ENCODE measurements at regions not wholly inside any gene's neighbourhood (a gene's known extent, or its start where the extent isn't known, plus 50 kb on each side); places are given as distances from the start of the nearest gene placed in this dataset.

GRCh38 chr3:193829781-193830180, 236.8 kb downstream of the OPA1 start:
- no peak for DNase-seq

GRCh38 chr3:193830791-193831191, 237.8 kb downstream of the OPA1 start:
- no peak for DNase-seq

DNA sequence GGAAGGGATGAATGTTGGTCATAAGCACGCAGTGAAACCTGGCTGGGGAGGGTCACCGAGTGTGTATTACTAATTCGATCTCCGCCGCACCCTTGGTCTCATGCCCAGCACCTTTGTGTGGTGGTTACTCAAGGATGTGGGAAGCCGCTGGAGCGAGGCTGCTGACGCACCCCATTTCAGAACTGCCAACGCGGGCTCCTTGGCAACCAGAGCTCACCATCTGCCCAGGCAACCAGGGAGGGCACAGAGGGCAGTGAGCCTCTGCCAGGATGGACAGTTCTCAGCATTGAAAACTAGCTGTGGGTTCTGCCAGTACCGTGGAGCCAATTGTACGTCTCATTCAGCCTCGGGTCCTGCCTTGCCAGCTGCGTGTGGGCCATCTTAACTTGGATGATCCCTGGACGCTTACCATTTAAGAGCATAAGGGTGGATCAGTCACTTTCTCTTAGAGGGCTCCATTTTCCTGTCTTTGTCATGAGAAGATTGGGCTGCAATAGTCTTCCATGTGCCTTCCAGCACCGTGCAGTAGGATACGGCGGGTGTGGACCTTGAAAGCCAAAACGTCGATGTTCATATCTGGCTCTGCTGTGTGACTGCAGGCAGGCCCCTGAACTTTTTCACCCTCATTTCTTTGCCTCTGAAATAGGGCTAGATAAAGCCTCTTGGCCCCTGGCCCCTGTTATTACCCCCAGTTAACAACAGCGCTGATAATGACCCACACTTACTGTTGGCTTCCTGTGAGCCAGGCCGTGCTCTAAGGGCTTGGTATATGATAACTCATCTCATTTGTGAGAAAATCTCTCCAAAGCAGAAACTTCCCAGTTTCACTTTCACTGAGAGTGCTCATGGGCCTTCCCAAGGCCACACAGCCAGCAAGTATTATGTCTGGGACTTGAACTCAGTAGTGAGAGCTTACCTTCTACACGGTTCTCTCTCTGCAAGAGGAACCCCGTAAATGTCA, 238.8 kb downstream of the OPA1 start:
- no peak for DNase-seq

DNA sequence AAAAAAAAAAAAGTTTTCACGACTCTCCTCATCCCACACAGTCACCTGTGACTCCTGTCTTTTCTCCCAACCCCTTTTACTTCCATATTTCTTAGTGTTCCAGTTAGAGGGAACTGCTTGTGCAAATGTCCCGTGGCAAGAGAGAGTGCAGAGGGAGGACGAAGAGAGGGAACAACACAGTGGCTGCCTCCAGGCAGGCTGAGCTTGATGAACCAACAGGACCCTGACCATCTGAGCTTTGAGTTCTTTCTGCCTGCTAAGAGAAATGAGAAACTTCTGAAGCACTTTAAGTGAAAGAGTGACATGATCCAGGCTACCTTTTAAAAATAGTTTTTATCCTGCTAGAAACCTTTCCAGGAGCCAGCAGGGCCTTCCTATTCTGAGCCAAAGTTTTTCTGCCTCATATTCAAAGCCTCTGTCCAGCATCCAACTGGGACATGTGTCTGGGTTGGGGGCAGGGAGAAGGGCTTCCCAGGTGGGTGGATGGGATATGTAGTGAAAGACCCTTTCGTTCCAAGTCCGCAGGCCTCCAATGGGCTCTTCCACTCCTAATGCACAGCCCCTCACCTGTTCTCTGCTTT, 239.9 kb downstream of the OPA1 start:
- no peak for DNase-seq

- no peak for DNase-seq
These were observed 240.6 kb downstream of the OPA1 start for GRCh38 chr3:193833592-193833991.

DNA sequence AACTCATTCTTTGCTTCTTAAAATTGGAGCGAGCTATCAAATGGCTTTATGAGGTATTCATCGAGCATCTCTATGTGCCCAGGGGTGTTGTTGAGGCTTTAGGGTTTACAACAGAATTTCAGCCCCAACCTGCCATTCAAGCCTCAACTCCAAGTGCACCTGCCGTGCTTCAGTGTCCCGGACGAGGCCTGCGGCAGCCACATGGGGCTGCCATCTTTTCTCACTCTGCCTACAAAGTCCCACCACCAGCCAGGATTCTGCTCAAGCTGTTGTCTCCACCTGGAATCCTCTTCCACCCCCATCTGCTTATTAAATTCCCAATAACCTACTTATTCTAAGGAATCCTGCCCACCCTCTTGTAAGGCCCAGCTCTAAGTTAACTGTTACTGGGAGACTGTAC, 242.4 kb downstream of the OPA1 start:
- no peak for DNase-seq

- DNase-seq = no peak
These were observed 243.5 kb downstream of the OPA1 start for GRCh38 chr3:193836511-193836910.

DNA sequence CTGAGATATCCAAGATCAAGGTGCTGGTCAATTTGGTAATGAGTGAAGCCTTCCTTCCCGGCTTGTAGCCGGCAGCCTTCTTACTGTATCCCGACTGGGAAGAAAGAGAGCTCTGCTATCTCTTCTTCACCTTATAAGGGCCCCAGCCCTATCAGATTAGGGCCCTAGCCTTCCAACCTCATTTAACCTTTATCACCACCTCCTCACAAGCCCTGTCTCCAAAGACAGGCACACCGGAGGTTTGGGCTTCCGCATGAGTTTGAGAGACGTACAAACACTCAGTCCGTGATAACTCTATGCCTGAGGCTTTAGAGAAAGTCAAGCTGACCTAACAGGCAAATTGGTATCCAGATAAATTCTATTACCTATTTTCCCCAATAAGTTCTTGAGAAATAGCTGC, 243.9 kb downstream of the OPA1 start:
- no peak for DNase-seq

GRCh38 chr3:193837347-193837827, 244.4 kb downstream of the OPA1 start:
- DNase-seq = no peak

DNA sequence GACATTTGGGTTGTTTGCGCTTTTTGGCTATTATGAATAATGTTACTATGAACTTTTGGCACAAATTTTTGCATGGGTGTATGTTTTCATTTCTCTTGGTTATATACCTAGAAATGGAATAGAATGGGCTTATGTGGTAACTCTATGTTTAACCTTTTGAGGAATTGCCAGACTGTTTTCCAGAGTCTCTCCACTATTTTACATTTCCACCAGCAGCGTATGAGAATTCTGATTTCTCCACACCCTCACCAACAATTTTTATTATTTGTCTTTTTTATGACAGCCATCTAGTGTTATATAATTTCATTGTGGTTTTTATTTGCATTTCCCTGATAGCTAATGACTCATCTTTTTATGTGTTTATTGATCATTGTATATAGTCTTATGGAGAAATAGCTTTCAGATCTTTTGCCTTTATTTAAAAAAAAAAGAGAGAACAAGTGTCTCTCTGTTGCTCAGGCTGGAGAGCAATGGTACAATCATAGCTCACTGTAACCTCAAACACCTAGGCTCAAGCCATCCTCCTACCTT, 247.2 kb downstream of the OPA1 start:
- DNase-seq = no peak

DNA sequence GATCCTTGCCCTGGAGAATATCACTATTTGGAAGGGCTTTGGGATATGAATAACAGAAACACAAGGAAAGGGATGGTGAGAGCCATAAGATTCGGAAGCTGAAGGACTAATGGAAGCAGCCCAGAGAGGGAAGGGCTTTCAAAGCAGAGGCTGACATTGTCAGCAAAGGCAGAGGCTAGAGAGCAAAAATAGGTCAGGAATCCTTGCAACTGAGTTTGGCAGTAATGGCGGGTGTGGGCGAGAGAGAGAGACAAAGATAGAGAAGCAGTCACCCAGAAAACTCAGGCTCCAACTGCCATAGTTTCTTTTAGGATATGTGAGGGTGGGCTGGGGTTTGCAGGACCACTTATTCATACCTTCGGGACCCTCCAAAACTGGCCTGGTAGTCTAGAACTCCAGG, 248.6 kb downstream of the OPA1 start:
- DNase-seq = no peak

DNA sequence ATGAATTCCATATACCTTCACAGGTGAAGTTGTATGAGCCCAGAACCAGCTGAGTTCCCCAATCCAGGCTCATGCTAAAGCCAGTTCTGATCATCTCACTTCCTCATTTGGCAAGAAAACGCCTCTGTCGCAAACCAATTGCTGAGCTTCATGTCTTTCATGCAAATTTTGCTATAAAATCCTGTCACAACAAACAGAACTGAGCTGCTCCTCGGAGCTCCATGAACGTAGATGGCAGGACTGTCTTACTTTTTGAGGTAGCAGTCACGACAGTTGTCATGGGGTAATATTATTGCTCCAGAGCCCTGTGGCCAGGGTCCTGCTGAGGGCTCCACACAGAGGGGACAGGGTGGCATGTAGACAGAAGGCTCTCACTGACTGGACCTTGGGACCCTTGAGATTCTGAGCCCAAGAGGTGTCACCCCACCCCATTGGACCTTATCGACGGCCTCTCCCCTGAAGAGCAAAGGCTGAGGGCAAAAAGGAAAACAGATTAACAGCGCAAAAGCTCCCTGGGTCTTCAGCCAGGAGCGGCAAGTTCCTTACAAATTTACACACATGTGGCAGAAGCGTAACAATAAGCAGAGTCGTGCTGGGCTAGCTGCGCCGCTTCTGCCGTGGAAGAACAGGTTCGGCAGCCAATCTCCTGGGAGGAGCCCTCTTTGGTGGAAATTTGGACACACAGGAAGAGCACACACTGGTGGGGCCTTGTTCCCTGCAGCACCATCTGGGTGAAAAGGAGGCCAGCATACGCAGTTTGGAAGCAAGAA, 249.2 kb downstream of the OPA1 start:
- DNase-seq = no peak

DNA sequence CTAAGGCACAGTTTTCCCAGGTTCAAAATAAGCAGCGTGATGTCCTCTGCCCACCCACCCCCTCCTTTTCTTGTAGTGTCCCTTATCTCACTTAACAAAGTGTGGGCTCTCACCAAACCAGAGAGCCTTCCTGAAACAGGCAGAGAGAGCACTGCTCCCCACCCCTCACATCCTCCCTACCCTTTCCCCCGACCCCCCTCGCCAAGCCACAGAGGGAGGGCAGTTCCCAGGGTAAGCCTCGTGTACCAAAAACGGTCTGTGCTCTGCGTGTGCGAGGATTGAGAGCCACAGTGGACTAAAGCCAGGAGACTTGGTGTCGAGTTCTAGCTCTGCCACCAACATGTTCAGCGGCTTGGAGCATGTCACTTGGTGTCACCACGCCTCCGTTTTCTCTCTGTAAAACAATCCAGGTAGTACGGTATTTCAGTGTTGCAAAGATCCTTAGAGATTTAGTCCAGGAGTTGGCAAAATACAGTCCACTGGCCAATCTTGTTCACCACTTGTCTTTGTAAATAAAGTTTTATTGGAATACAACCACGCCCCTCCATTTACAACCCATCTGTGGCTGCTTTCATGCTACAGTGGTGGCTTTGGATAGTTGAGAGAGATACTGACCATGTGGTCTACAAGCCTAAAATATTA, 249.9 kb downstream of the OPA1 start:
- DNase-seq = no peak

DNA sequence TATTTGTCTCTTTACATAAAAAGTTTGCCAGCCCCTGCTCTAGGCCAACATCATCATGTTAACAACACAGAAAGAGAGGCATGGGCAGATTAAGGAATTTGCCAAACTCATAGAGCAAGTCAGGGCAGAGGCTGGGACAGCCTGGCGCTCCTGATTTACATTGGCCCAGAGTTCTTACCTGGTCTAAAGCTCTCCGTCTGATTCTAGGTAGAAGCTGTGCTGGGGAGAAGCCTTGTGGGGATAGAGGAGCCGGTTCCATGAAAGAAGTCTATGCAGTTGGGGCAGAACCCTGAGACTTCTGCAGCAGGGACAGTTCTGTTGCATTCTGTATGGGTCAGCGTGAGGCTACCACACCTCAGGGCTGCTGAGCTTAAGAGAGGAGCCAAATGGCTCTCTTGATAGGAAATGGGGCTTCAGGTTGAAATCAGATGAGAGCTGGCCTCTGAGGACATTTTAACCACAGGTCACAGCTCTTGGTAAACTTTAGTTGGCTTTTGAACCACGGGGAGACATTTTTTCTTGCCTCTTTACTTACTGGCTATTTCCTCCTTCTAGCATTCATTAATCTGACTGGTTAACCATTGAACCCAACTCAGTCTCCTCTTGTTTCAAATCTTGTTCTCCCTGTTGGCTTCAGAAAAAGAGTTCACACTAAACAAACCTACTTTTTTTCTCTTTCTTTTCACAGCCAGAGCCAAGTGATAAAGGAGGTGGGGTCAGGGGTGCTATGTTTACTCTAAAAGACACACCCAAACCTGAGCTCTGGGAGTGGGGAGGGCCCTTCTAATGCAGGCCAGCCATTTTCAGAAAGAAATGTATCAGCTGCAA, 250.7 kb downstream of the OPA1 start:
- DNase-seq = no peak

GRCh38 chr3:193844472-193844871, 251.5 kb downstream of the OPA1 start:
- DNase-seq = no peak

- no peak for DNase-seq
These were observed 252.1 kb downstream of the OPA1 start for GRCh38 chr3:193845144-193845543.

- no peak for DNase-seq
These were observed 253.6 kb downstream of the OPA1 start for GRCh38 chr3:193846569-193846968.

DNA sequence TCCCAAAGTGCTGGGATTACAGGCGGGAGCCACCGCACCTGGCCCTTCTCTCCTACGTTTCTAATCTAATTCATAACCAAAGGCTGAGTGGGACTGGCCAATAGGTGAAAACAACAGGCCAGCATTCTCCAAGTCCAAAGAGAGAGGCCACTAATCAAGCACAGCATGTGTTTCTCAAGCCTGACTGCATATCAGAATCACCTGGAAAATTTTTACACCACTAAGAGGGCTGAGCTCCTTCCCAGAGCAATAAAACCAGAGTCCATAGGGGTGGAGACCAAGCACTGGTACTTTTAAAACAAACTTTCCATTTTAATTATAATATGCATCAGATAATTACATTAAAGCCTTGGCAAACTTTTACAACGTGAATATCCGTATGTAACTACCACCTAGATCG, 254.4 kb downstream of the OPA1 start:
- DNase-seq = no peak

DNA sequence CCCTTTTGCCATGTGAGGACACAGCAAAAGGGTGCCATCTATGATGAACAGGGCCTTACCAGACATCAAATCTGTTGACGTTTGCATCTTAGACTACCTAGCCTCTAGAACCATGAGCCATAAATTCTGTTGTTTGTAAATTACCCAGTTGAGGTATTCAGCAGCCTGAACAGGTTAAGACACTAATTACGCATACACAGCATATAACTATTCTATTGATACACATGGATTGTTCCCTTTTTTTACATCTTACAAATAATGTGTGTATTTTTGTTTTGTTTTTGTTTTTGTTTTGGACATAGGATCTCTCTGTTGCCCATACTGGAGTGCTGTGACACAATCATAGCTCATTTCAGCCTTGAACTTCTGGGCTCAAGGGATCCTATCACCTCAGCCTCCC, 255.5 kb downstream of the OPA1 start:
- DNase-seq = no peak

DNA sequence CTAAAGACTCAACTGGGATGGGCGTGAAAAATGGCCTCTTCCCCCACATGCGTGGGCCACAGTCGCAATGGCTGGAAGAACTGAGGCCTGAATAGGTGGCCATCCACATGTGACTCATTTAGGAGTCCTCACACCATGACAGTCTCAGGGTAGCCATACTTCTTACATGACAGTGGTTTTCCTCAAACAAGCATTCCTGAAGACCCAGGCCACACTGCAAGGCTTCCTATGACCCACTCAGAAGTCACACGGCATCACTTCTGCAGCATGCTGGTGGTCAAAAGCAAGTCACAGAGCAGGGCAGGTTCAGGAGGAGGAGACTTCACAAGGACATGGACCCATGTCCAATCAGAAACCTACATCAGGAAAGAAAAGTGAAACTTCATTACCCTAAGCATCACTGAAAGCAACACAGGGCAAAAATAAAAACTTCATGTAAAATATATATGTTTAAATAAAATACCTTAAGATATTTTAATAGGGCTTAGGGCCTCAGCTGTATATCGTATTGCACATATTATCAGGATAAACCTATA, 257.1 kb downstream of the OPA1 start:
- DNase-seq = no peak

- DNase-seq = no peak
These were observed 258.4 kb downstream of the OPA1 start for GRCh38 chr3:193851428-193851847.
